Vagina (tissue), 2 donors: ENCODE measurements at regions not wholly inside any gene's neighbourhood (a gene's known extent, or its start where the extent isn't known, plus 50 kb on each side); places are given as distances from the start of the nearest gene placed in this dataset.

ENCODE experiments used
- CTCF ChIP-seq, 3 experiments: fragments of 450-650 bp in 2 of 3; fragments of 200-600 bp in 1 of 3; sonication (generic) in 1 of 3; IDR thresholded peaks; one replicate each; pipeline ENCODE4 v1.5.1; 2017 to 2019; ENCODE audit warnings: antibody characterized with exemption in 3 of 3, mild to moderate bottlenecking in 2 of 3, moderate library complexity in 2 of 3
- POLR2A ChIP-seq, 2 donors: fragments of 450-650 bp; IDR thresholded peaks; one replicate each; pipeline ENCODE4 v1.6.1; 2017; ENCODE audit warnings: antibody characterized with exemption in 2 of 2, mild to moderate bottlenecking in 2 of 2, moderate library complexity in 2 of 2
- POLR2AphosphoS5 ChIP-seq, 2 donors: sonication (generic); formaldehyde crosslinking; IDR thresholded peaks; one replicate each; pipeline ENCODE4 v1.9.0; 2017; ENCODE audit warnings: antibody characterized with exemption in 2 of 2, mild to moderate bottlenecking in 2 of 2, low read depth in 1 of 2; ENCODE audit not compliant: insufficient read depth in 1 of 2

GRCh38 chr12:38157933-38158401 lies 158.6 kb upstream of the ALG10B start:
- TF ChIP-seq CTCF (IDR thresholded peaks at IDR 0.05) (no peak), POLR2A (IDR thresholded peaks at IDR 0.05) (no peak), POLR2AphosphoS5 (IDR thresholded peaks at IDR 0.05; ENCODE audit: insufficient read depth in 1 of 2, low read depth in 1 of 2) (no peak)
